WTC11 (cell line): ENCODE measurements at regions not wholly inside any gene's neighbourhood (a gene's known extent, or its start where the extent isn't known, plus 50 kb on each side); places are given as distances from the start of the nearest gene placed in this dataset.

Source experiments
- CREB1 ChIP-seq: sonication (generic); formaldehyde crosslinking; IDR thresholded peaks from 2 replicates; pipeline ENCODE4 v1.8.0; 2023; ENCODE audit warnings: mild to moderate bottlenecking, missing genetic modification reagents
- CTCF ChIP-seq: fragments of 200-600 bp; IDR thresholded peaks from 2 replicates; pipeline ENCODE4 v1.8.0; 2022; ENCODE audit warnings: antibody characterized with exemption
- KAT7 ChIP-seq: sonication (generic); formaldehyde crosslinking; IDR thresholded peaks from 2 replicates; pipeline ENCODE4 v1.8.1; 2023; ENCODE audit warnings: missing genetic modification reagents, mild to moderate bottlenecking, borderline replicate concordance
- TCF7 ChIP-seq: sonication (generic); formaldehyde crosslinking; IDR thresholded peaks from 2 replicates; pipeline ENCODE4 v1.8.0; 2022; ENCODE audit warnings: mild to moderate bottlenecking, low read depth, missing genetic modification reagents, moderate library complexity
- ZNF121 ChIP-seq: sonication (generic); formaldehyde crosslinking; IDR thresholded peaks from 2 replicates; pipeline ENCODE4 v1.8.0; 2023; ENCODE audit warnings: missing genetic modification reagents
- ZNF281 ChIP-seq: sonication (generic); formaldehyde crosslinking; IDR thresholded peaks from 2 replicates; pipeline ENCODE4 v1.8.0; 2023; ENCODE audit warnings: mild to moderate bottlenecking, missing genetic modification reagents
- ZNF317 ChIP-seq: sonication (generic); formaldehyde crosslinking; IDR thresholded peaks from 2 replicates; pipeline ENCODE4 v1.8.1; 2023; ENCODE audit warnings: low read depth, mild to moderate bottlenecking, moderate library complexity, missing genetic modification reagents, borderline replicate concordance

GRCh38 chr13:31962731-31963370 is 68.7 kb upstream of the FRY start:
- TF ChIP-seq ZNF317: no peak
- TF ChIP-seq CTCF: no peak
- no peak for TF ChIP-seq KAT7 (CRISPR knock-in tag)
- no peak for TF ChIP-seq ZNF281 (CRISPR knock-in tag)
- TF ChIP-seq TCF7: no peak
- no peak for TF ChIP-seq ZNF121 (CRISPR knock-in tag)
- TF ChIP-seq CREB1 (CRISPR knock-in tag): no peak
